Caco-2 (cell line): ENCODE measurements at regions not wholly inside any gene's neighbourhood (a gene's known extent, or its start where the extent isn't known, plus 50 kb on each side); places are given as distances from the start of the nearest gene placed in this dataset.
"Not testable (repeated sequence)": the region's sequence is repeated elsewhere in the genome, so short reads cannot be mapped to it uniquely, and the experiment has no call there.

ENCODE experiments used
- BruUV-seq: library from RNA; stranded (reverse); fragments of 400-500 nt; replicated peaks from 2 replicates; lab custom pipeline; 2021; lab: Mats Ljungman, UMichigan
- CTCF ChIA-PET: fragments of 300-600 bp; sonication (Branson Sonifier 250); formaldehyde crosslinking; loops from one replicate; lab custom pipeline; 2022; ENCODE audit warnings: antibody characterized with exemption; lab: Charles Lee
- POLR2A ChIA-PET: fragments of 300-600 bp; sonication (Branson Sonifier 250); formaldehyde crosslinking; loops from one replicate; lab custom pipeline; 2022; ENCODE audit warnings: antibody characterized with exemption; lab: Charles Lee
- DNase-seq, 2 experiments: peaks; one replicate each; pipeline versions ENCODE4 v3.0.0 to v3.0.0-alpha.2; 2020 to 2022
- H3K27me3 ChIP-seq: replicated peaks from 2 replicates; pipeline ENCODE4 v1.6.0; 2011; ENCODE audit warnings: low read length; ENCODE audit not compliant: control insufficient read depth, insufficient read depth
- H3K36me3 ChIP-seq: 2 replicates; pipeline ENCODE4 v1.5.1; 2011; ENCODE audit warnings: low read length; ENCODE audit not compliant: control insufficient read depth, insufficient read depth
- H3K4me1 ChIP-seq: fragments of 250-450 bp; sonication (Bioruptor Pico); 2 replicates; pipeline ENCODE4 v1.5.1; 2020; ENCODE audit warnings: mild to moderate bottlenecking
- H3K4me3 ChIP-seq: 2 replicates; pipeline ENCODE4 v1.5.1; 2011; ENCODE audit warnings: low read depth, mild to moderate bottlenecking, control low read depth, low read length
- H3K9me3 ChIP-seq: fragments of 250-450 bp; sonication (Bioruptor Pico); 2 replicates; pipeline ENCODE4 v1.5.1; 2020; ENCODE audit warnings: mild to moderate bottlenecking, moderate library complexity
- H3K27ac Mint-ChIP-seq: one replicate; pipeline ENCODE4 v1.8.0; 2022; ENCODE audit warnings: mixed read lengths; ENCODE audit not compliant: unreplicated experiment
- H3K27me3 Mint-ChIP-seq: one replicate; pipeline ENCODE4 v1.8.0; 2022; ENCODE audit warnings: mixed read lengths; ENCODE audit not compliant: insufficient read depth, unreplicated experiment
- H3K36me3 Mint-ChIP-seq: one replicate; pipeline ENCODE4 v1.8.0; 2022; ENCODE audit warnings: mild to moderate bottlenecking, mixed read lengths; ENCODE audit not compliant: insufficient read depth, unreplicated experiment
- H3K4me1 Mint-ChIP-seq: one replicate; pipeline ENCODE4 v1.8.0; 2022; ENCODE audit warnings: low read depth, mixed read lengths; ENCODE audit not compliant: unreplicated experiment
- H3K4me3 Mint-ChIP-seq: one replicate; pipeline ENCODE4 v1.8.0; 2022; ENCODE audit warnings: mild to moderate bottlenecking, moderate library complexity, mixed read lengths; ENCODE audit not compliant: unreplicated experiment
- H3K9me3 Mint-ChIP-seq: one replicate; pipeline ENCODE4 v1.8.0; 2022; ENCODE audit warnings: mixed read lengths; ENCODE audit not compliant: unreplicated experiment
- CTCF ChIP-seq, 2 experiments: fragments of 200-600 bp in 1 of 2; IDR thresholded peaks; 1 replicate in 1 of 2; 2 replicates in 1 of 2; pipeline versions ENCODE4 v1.5.1 to v1.8.0; 2011 to 2022; ENCODE audit warnings: antibody characterized with exemption in 1 of 2, control low read depth in 1 of 2, inconsistent platforms in 1 of 2, low read depth in 1 of 2, low read length in 1 of 2, mild to moderate bottlenecking in 1 of 2, moderate library complexity in 1 of 2; ENCODE audit not compliant: insufficient read depth in 1 of 2, severe bottlenecking in 1 of 2, unreplicated experiment in 1 of 2
- intact Hi-C: fragments of 100-400 bp; cut with micrococcal nuclease; formaldehyde crosslinking; loops from one replicate; pipeline ENCODE4 v1.10.0; 2022; ENCODE audit not compliant: unreplicated experiment

- Mint-ChIP-seq H3K27ac (no peak overlapping the region), H3K4me1 (no peaks in the 10 kb centered on the region), H3K36me3 (no peaks in the 10 kb centered on the region), H3K9me3 (no peaks in the 10 kb centered on the region), H3K27me3 (no peaks in the 10 kb centered on the region), H3K4me3 (no peak overlapping the region)
- intact Hi-C loops: no loop called here
- Histone ChIP-seq H3K36me3 (no peaks in the 10 kb centered on the region), H3K9me3 (no peaks in the 10 kb centered on the region), H3K4me3 (no peak overlapping the region), H3K27me3 (no peaks in the 10 kb centered on the region), H3K4me1 (no peaks in the 10 kb centered on the region)
- ChIA-PET POLR2A (no interaction called here), CTCF (no interaction called here)
- no TSS peak for BruUV-seq
- no peak for TF ChIP-seq CTCF (IDR thresholded peaks at IDR 0.05; ENCODE audit: insufficient read depth in 1 of 2, low read depth in 1 of 2, low read length in 1 of 2, severe bottlenecking in 1 of 2, unreplicated experiment in 1 of 2)
- no peak for DNase-seq
Measured at GRCh38 chr1:96559707-96560596, 161.6 kb upstream of the PTBP2 start.

- no peaks in the 10 kb centered on the region for H3K27me3 ChIP-seq
- H3K4me3 ChIP-seq: no peak overlapping the region
- BruUV-seq: no TSS peak
- Mint-ChIP-seq H3K27ac (no peak overlapping the region), H3K27me3 (no peaks in the 10 kb centered on the region), H3K4me1 (no peaks in the 10 kb centered on the region), H3K4me3 (no peak overlapping the region), H3K36me3 (no peaks in the 10 kb centered on the region), H3K9me3 (no peaks in the 10 kb centered on the region)
- intact Hi-C loops: no loop called here
- ChIA-PET CTCF (no interaction called here), POLR2A (no interaction called here)
- TF ChIP-seq CTCF (IDR thresholded peaks at IDR 0.05; ENCODE audit: insufficient read depth in 1 of 2, low read depth in 1 of 2, low read length in 1 of 2, severe bottlenecking in 1 of 2, unreplicated experiment in 1 of 2): no peak
- H3K9me3 ChIP-seq: no peaks in the 10 kb centered on the region
- DNase-seq: no peak
- no peaks in the 10 kb centered on the region for H3K36me3 ChIP-seq
- H3K4me1 ChIP-seq: no peaks in the 10 kb centered on the region
Measured at GRCh38 chr1:96562094-96562493, 159.5 kb upstream of the PTBP2 start.

GRCh38 chr1:96564401-96564800, 157.2 kb upstream of the PTBP2 start:
- DNase-seq, H3K4me3 Mint-ChIP-seq, H3K27me3 Mint-ChIP-seq, H3K9me3 Mint-ChIP-seq, H3K4me1 ChIP-seq, H3K36me3 ChIP-seq, POLR2A ChIA-PET, H3K9me3 ChIP-seq, H3K4me3 ChIP-seq, H3K36me3 Mint-ChIP-seq, CTCF ChIA-PET, H3K27ac Mint-ChIP-seq, BruUV-seq, H3K27me3 ChIP-seq, intact Hi-C loops, H3K4me1 Mint-ChIP-seq: not testable (repeated sequence)
